Central memory CD4-positive, alpha-beta T cell (primary cell): ENCODE measurements at regions not wholly inside any gene's neighbourhood (a gene's known extent, or its start where the extent isn't known, plus 50 kb on each side); places are given as distances from the start of the nearest gene placed in this dataset.
"Not testable (repeated sequence)": the region's sequence is repeated elsewhere in the genome, so short reads cannot be mapped to it uniquely, and the experiment has no call there.

ENCODE experiments used
- DNase-seq: peaks from one replicate; pipeline ENCODE4 v3.0.0; 2022

GRCh38 chr9:135391759-135392158, 87.8 kb upstream of the PPP1R26 start:
- no peak for DNase-seq

- no peak for DNase-seq
Observed at GRCh38 chr9:135392511-135392910, 87.1 kb upstream of the PPP1R26 start.

- DNase-seq = no peak
Observed at GRCh38 chr9:135394131-135394530, 85.5 kb upstream of the PPP1R26 start.

GRCh38 chr9:135394699-135395645, 84.6 kb upstream of the PPP1R26 start:
- DNase-seq = no peak

- DNase-seq = no peak
Observed at GRCh38 chr9:135397142-135397541, 82.4 kb upstream of the PPP1R26 start.

GRCh38 chr9:135399000-135399649, 80.5 kb upstream of the PPP1R26 start:
- no peak for DNase-seq

- DNase-seq = no peak
Observed at GRCh38 chr9:135400496-135400895, 79.1 kb upstream of the PPP1R26 start.

GRCh38 chr9:135401218-135401617, 78.4 kb upstream of the PPP1R26 start:
- no peak for DNase-seq

- no peak for DNase-seq
Observed at GRCh38 chr9:135402048-135402738, 77.4 kb upstream of the PPP1R26 start.

GRCh38 chr9:135402739-135403695, 76.6 kb upstream of the PPP1R26 start:
- DNase-seq = no peak

GRCh38 chr9:135403733-135404450, 75.7 kb upstream of the PPP1R26 start:
- no peak for DNase-seq

- no peak for DNase-seq
Observed at GRCh38 chr9:135404451-135405144, 75.0 kb upstream of the PPP1R26 start.

- not testable (repeated sequence) for DNase-seq
Observed at GRCh38 chr9:135405145-135405464, 74.5 kb upstream of the PPP1R26 start.

- no peak for DNase-seq
Observed at GRCh38 chr9:135408476-135409254, 70.9 kb upstream of the PPP1R26 start.

GRCh38 chr9:135409286-135410200, 70.0 kb upstream of the PPP1R26 start:
- no peak for DNase-seq

GRCh38 chr9:135410421-135410820, 69.2 kb upstream of the PPP1R26 start:
- DNase-seq = no peak

- DNase-seq = no peak
Observed at GRCh38 chr9:135410831-135411473, 68.6 kb upstream of the PPP1R26 start.

GRCh38 chr9:135411605-135412004, 68.0 kb upstream of the PPP1R26 start:
- not testable (repeated sequence) for DNase-seq
